GM12872 (cell line): ENCODE measurements at regions not wholly inside any gene's neighbourhood (a gene's known extent, or its start where the extent isn't known, plus 50 kb on each side); places are given as distances from the start of the nearest gene placed in this dataset.

ENCODE experiments used
- CTCF ChIP-seq: IDR thresholded peaks from 3 replicates; pipeline ENCODE4 v1.5.1; 2011; ENCODE audit warnings: low read depth, mild to moderate bottlenecking, low read length, moderate library complexity; ENCODE audit not compliant: insufficient read depth

DNA sequence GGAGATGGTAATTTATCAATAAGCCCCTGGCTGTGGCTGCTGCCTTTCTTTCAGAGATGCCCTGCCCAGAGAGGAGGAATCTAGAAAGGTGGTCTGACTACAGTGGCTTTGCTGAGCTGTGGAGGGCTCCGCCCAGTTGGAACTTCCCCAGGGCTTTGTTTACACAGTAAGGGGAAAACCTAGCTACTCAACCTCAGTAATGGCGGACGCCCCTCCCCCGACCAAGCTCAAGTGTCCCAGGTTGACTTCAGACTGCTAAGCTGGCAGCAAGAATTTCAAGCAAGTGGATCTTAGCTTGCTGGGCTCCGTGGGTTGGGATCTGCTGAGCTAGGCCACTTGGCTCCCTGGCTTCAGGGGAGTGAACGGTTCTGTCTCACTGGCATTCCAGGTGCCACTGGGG, 865.4 kb upstream of the ACO1 start:
- TF ChIP-seq CTCF: no peak

DNA sequence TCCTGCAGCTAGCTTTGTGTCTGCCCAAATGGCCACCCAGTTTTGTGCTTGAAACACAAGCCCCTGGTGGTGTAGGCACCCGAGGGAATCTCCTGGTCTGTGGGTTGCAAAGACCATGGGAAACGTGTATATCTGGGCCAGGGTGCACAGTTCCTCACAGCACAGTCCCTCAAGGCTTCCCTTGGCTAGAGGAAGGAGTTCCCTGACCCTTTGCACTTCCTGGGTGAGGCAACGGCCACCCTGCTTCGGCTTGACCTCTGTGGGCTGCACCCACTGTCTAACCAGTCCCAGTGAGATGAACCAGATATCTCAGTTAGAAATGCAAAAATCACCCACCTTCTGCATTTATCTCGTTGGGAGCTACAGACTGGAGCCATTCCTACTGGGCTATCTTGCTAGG, 865.0 kb upstream of the ACO1 start:
- TF ChIP-seq CTCF: no peak

DNA sequence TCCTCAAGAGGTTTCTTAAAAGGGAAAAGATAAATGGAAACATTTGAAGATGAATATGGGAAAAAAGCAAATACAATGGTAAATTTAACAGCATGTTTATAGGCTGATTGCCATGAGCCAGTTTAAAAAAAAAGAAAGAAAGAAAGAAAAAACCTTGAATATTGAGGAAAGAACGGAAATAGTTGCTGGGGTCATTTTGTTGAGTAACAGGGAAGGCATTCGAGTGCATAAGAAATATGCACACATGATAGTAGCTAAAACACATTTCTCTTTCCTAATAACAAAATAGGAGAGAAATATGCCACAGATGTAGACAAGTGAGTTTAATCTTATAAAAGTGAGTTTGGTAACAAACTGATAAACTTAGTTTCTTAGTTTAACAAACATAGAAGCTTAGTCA, 864.6 kb upstream of the ACO1 start:
- TF ChIP-seq CTCF: no peak

- no peak for TF ChIP-seq CTCF
Measured at GRCh38 chr9:31520301-31521085, 864.0 kb upstream of the ACO1 start.

DNA sequence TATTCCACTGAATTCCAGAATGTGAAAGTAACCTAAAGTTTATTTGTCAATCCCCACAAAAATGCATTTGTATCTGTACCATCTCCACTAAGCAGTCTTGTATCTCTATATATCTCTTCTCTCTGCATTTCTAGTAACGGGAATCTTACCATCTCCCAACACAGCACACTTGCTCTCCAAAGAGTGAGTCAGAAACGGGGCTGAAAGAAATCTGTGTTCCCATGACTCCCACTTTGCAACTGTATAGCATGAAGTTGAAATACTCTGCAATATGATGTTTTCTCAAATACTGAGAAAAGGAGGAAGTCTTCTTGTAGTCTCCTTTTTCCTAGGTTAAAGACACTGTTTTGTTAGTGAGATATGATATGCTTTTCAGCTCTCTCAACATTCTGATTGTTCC, 848.8 kb upstream of the ACO1 start:
- no peak for TF ChIP-seq CTCF

DNA sequence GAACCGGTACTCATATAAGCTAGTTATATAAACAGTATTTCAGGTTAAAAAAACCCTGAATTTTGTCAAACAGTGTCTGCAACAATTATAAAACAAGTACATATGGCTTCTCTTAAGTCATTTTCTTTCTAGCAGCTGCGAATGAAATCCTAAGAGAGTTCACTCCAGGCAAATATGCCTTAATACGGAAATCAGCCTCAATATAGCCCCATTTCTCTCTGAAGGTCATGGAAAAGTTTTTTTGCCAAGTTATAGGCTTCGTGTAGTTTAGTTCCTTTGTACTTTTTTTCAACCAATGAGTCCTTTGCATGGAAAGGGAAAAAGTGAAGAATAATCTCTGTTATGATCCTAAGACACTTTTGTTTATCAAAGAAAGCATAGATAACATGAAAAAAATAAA, 848.0 kb upstream of the ACO1 start:
- TF ChIP-seq CTCF: no peak

GRCh38 chr9:31541721-31542281, 842.6 kb upstream of the ACO1 start:
- TF ChIP-seq CTCF: no peak
